ENCODE measurements at regions not wholly inside any gene's neighbourhood (a gene's known extent, or its start where the extent isn't known, plus 50 kb on each side); places are given as distances from the start of the nearest gene placed in this dataset.
"Not testable (repeated sequence)": the region's sequence is repeated elsewhere in the genome, so short reads cannot be mapped to it uniquely, and the experiment has no call there.

GRCh38 chr18:51248685-51249084 lies 51.2 kb upstream of the MEX3C start:
- no peak for DNase-seq (ENCODE audit: low spot score)

DNA sequence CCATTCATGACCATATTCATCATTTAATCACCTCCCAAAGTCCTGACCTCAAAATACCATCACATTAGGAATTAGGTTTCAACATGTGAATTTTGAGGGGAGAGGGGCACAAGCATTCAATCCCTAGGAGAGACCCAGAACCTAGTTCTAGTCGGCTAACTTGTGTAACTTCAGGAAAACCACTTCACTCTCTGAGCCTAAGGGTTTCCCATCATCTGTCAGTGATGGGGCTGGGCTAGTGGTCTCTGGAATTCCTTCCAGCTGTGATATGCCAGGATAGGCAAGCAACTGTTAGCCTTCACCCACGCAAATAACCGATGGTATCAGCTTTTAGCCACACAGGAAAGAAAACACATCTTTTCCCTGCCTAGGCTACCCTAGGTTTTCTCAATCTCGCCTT lies 52.5 kb upstream of the MEX3C start:
- DNase-seq (ENCODE audit: low spot score) = no peak

- no peak for DNase-seq (ENCODE audit: low spot score)
Measured at GRCh38 chr18:51250458-51251024, 53.1 kb upstream of the MEX3C start.

- DNase-seq (ENCODE audit: low spot score) = no peak
Measured at GRCh38 chr18:51251625-51252024, 54.1 kb upstream of the MEX3C start.

DNA sequence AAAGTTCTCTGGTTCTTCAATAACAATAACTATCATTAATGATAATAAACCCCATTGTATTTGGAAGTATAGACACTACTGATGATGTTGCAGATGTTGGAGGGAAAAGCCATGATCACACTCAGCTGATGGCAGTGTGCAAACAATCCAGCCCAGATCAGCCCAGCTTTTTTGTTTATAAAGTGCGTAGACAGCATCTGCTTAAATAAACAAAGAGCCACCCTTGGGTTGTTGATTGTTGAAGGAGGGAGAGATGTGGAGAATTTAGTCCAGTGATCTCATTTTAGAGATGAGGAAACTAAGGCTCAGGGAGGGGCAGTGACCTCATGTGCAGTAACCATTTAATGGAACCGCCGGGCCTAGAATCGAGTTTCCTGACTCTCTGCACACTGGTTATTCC lies 56.0 kb upstream of the MEX3C start:
- DNase-seq (ENCODE audit: low spot score) = no peak

GRCh38 chr18:51255693-51256092 lies 58.2 kb upstream of the MEX3C start:
- no peak for DNase-seq (ENCODE audit: low spot score)

GRCh38 chr18:51257150-51257549 lies 59.7 kb upstream of the MEX3C start:
- no peak for DNase-seq (ENCODE audit: low spot score)

GRCh38 chr18:51260118-51260517 lies 62.6 kb upstream of the MEX3C start:
- DNase-seq (ENCODE audit: low spot score) = no peak

- not testable (repeated sequence) for DNase-seq (ENCODE audit: low spot score)
Measured at GRCh38 chr18:51266077-51266476, 68.6 kb upstream of the MEX3C start.

DNA sequence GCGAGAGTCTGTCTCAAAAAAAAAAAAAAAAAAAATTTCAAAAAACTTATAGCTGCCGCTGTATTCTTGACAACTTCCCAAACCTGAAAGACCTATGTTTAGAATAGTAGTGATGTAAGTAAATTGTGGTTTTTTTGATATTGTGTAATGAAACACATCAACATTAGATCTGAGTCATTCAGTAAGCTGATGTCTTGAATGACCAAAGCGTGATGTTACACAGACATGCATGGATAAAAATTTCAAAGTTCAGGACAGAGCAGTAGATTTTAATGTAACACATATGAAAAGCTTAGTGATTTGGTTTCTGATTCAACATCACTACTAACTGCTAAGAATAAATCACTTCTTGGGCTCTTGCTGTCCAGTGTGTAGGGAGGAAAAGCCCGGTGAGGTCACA lies 69.3 kb upstream of the MEX3C start:
- no peak for DNase-seq (ENCODE audit: low spot score)

- no peak for DNase-seq (ENCODE audit: low spot score)
Measured at GRCh38 chr18:51273437-51273836, 76.0 kb upstream of the MEX3C start.

DNA sequence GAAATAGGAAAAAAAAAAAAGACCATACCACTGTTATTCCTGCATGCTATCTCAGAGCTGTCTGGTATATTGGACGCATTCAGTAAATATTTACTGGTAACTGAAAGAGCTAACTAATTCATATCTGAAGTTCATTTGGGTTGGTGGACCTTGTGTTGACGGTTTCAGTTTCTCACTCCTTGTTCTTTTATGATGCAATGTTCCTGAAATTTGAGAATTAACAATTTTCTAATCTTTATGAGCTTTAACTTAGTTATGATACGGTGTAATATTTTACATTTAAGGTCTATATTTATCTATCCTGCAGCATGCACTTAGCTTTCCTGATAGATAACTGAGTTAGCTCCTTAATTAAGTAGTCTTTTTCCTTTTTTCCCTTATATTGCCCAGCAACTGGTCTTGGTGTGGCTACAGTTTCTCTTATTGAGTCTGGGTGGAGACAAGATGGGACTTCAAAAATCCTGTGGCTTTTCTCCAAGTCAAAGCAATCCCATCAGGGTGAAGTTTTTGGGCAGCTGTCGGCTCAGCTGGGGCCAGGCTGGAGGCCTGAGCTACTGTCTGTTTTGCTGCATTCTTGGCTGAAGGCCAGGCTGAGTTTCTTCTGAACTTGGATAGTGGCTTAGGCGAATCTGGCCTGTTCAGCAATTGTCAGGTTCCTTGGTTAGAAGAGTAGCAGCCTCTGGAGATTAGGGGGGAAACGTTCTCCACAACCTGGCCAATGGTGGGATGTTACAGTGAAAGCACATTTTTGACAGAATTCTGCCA lies 78.4 kb upstream of the MEX3C start:
- no peak for DNase-seq (ENCODE audit: low spot score)

DNA sequence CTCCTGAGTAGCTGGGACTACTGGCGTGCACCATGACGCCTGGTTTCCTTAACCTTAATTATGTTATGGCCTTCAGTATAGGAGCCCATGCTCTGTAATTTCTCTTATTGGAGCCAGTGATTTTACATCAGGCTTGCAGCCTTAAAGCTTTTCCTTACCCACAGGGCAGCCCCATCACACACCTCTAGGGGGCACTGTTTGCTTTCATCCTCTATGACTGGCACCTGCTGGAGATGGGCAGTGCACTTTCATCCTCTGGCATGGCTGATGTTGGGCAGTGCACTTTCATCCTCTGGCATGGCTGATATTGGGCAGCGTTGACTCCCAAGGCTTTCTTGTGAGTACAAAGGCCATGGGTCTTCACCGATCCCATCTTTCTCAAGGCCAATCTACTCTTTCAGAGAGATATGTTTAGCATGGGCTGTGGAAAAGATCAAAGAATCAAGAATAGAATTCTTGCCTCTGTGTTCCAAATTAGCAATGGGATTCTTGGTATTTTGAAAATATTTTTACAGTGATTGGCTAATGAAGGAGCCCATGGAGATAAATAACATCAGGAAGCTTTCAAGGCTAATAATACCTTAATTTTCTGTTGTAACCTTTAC lies 80.7 kb upstream of the MEX3C start:
- DNase-seq (ENCODE audit: low spot score) = peak; percentile 38

GRCh38 chr18:51279367-51279984 lies 82.0 kb upstream of the MEX3C start:
- DNase-seq (ENCODE audit: low spot score) = no peak

DNA sequence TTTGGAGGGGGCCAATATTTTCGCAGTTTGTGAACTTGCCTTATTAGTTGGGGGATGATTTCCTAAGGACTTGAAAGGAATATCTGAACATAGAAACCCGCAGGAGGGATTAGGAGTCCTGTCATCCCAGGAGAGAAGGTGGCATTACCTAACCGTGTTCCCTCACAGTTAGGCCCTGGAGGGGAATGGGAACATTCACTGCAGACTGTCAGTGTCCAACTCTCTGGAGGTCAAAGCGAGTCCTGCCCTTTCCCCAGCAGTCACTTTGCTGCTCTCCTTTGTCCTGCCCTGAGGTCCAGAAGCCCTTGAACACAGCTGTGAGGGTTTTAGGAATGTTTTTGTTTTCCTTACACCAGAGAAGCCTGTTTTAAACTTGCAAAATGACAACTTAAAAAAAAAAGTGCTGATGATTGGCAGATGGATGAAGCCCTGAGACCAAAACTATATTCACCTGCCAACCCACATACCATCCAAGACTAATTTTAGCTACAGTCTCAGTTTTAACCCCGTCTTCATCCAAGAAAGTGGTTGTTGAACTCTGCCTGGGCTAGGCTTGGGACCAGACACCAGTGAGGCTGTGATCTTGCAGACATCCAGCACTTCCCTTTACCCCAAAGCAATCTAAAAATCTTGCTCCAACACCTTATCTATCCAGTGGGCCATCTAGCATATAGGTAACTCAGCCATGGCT lies 90.5 kb upstream of the MEX3C start:
- no peak for DNase-seq (ENCODE audit: low spot score)

GRCh38 chr18:51288582-51288981 lies 91.1 kb upstream of the MEX3C start:
- no peak for DNase-seq (ENCODE audit: low spot score)

- DNase-seq (ENCODE audit: low spot score) = no peak
Measured at GRCh38 chr18:51290860-51291259, 93.4 kb upstream of the MEX3C start.

- DNase-seq (ENCODE audit: low spot score) = no peak
Measured at GRCh38 chr18:51300912-51301311, 103.4 kb upstream of the MEX3C start.

DNA sequence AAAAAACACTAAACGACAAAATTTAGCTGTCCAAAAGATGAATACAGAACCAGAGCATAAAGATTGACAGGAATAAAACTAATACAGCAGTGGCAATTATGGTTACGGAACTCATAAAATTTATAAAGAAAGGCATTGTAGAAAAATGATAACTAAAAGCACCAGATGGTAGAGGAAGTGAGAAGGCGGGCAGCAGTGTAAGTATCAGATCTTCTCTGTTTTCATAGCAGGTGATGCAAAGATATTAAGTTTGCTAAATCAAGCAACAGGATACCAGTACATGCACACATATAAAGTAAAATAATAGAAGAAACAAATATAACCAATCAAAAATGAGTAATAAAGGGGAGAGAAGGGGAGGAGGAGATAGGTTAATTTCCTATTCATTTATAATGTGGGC lies 103.9 kb upstream of the MEX3C start:
- DNase-seq (ENCODE audit: low spot score) = no peak

GRCh38 chr18:51316677-51317076 lies 119.2 kb upstream of the MEX3C start:
- no peak for DNase-seq (ENCODE audit: low spot score)

- no peak for DNase-seq (ENCODE audit: low spot score)
Measured at GRCh38 chr18:51321696-51322095, 124.2 kb upstream of the MEX3C start.

- DNase-seq (ENCODE audit: low spot score) = no peak
Measured at GRCh38 chr18:51323961-51324360, 126.5 kb upstream of the MEX3C start.

- DNase-seq (ENCODE audit: low spot score) = no peak
Measured at GRCh38 chr18:51330148-51330547, 132.7 kb upstream of the MEX3C start.
